ENCODE measurements at regions not wholly inside any gene's neighbourhood (a gene's known extent, or its start where the extent isn't known, plus 50 kb on each side); places are given as distances from the start of the nearest gene placed in this dataset.

GRCh38 chr1:239169276-239169675 lies 217.1 kb upstream of the CHRM3 start:
- ChIA-PET POLR2A (ENCODE audit: low non-redundant PET) (no interaction called here), CTCF (interaction anchor here (0.6 kb wide), 1 partner anchor 17 kb away, joined by 3 read pairs; no protein-coding TSS in a partner anchor)
- no peak for DNase-seq (ENCODE audit: low spot score)
- no peak overlapping the region for H3K27ac ChIP-seq
- no peak for TF ChIP-seq CTCF (conservative IDR thresholded peaks at IDR 0.05; ENCODE audit: low read depth)

- POLR2A ChIA-PET (ENCODE audit: low non-redundant PET) = no interaction called here
- CTCF ChIA-PET = no interaction called here
- H3K27ac ChIP-seq = no peak overlapping the region
- DNase-seq (ENCODE audit: low spot score) = peak; percentile 63
- no peak for TF ChIP-seq CTCF (conservative IDR thresholded peaks at IDR 0.05; ENCODE audit: low read depth)
Observed at GRCh38 chr1:239164451-239165180, 221.8 kb upstream of the CHRM3 start.

GRCh38 chr1:239155466-239156091 lies 230.8 kb upstream of the CHRM3 start:
- ChIA-PET CTCF (no interaction called here), POLR2A (ENCODE audit: low non-redundant PET) (no interaction called here)
- no peak for DNase-seq (ENCODE audit: low spot score)
- no peak overlapping the region for H3K27ac ChIP-seq
- no peak for TF ChIP-seq CTCF (conservative IDR thresholded peaks at IDR 0.05; ENCODE audit: low read depth)

GRCh38 chr1:239151937-239152336 lies 234.4 kb upstream of the CHRM3 start:
- POLR2A ChIA-PET (ENCODE audit: low non-redundant PET) = no interaction called here

GRCh38 chr1:239140968-239141367 lies 245.4 kb upstream of the CHRM3 start:
- no peak for TF ChIP-seq CTCF (conservative IDR thresholded peaks at IDR 0.05; ENCODE audit: low read depth)
- ChIA-PET POLR2A (ENCODE audit: low non-redundant PET) (no interaction called here), CTCF (no interaction called here)
- no peak overlapping the region for H3K27ac ChIP-seq
- no peak for DNase-seq (ENCODE audit: low spot score)

More at GRCh38 chr1:239151937-239152336, 234.4 kb upstream of the CHRM3 start:
- DNase-seq (ENCODE audit: low spot score) = no peak
- CTCF ChIA-PET = interaction anchor here (0.5 kb wide), 1 partner anchor 1453 kb away, joined by 3 read pairs; no protein-coding TSS in a partner anchor
- H3K27ac ChIP-seq = no peak overlapping the region
- TF ChIP-seq CTCF (conservative IDR thresholded peaks at IDR 0.05; ENCODE audit: low read depth) = no peak

GRCh38 chr1:239139801-239140200 lies 246.6 kb upstream of the CHRM3 start:
- ChIA-PET POLR2A (ENCODE audit: low non-redundant PET) (no interaction called here), CTCF (no interaction called here)
- no peak for DNase-seq (ENCODE audit: low spot score)
- no peak for TF ChIP-seq CTCF (conservative IDR thresholded peaks at IDR 0.05; ENCODE audit: low read depth)
- no peak overlapping the region for H3K27ac ChIP-seq

Data from RWPE1 (cell line).